GM12864 (cell line): ENCODE measurements at regions not wholly inside any gene's neighbourhood (a gene's known extent, or its start where the extent isn't known, plus 50 kb on each side); places are given as distances from the start of the nearest gene placed in this dataset.

ENCODE experiments used
- DNase-seq: peaks from one replicate; pipeline ENCODE4 v3.0.0-alpha.2; 2011; ENCODE audit warnings: low read depth
- H3K4me3 ChIP-seq: 2 replicates; pipeline ENCODE4 v1.5.1; 2011; ENCODE audit warnings: mild to moderate bottlenecking, low read depth, low read length, control low read depth
- TF ChIP-seq, protein P1 (sequence below): IDR thresholded peaks from 2 replicates; pipeline ENCODE4 v1.5.1; 2011; ENCODE audit warnings: low read depth, mild to moderate bottlenecking, moderate library complexity, low read length, control low read depth, inconsistent platforms; ENCODE audit errors: missing control alignments

DNA sequence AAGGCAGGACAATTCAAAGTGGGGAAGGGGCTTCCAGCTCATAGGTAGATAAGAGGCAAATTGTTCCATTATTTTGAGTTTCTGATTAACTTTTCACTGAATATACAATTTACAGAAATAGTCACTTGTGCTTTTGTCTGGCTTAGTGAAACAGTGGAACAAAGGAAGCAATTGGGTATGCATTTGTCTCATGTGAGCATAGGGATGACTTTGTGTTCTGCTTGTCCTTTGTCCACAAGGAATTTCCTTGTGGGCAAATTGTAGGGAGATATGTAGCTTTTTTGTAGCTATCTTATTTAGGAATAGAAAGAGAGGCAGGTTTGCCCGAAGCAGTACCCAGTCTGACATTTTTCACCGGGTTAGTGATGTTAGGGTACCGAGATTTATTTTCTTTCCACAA, 1224.8 kb downstream of the SLITRK1 start:
- no peak overlapping the region for H3K4me3 ChIP-seq
- TF ChIP-seq, protein P1, sequence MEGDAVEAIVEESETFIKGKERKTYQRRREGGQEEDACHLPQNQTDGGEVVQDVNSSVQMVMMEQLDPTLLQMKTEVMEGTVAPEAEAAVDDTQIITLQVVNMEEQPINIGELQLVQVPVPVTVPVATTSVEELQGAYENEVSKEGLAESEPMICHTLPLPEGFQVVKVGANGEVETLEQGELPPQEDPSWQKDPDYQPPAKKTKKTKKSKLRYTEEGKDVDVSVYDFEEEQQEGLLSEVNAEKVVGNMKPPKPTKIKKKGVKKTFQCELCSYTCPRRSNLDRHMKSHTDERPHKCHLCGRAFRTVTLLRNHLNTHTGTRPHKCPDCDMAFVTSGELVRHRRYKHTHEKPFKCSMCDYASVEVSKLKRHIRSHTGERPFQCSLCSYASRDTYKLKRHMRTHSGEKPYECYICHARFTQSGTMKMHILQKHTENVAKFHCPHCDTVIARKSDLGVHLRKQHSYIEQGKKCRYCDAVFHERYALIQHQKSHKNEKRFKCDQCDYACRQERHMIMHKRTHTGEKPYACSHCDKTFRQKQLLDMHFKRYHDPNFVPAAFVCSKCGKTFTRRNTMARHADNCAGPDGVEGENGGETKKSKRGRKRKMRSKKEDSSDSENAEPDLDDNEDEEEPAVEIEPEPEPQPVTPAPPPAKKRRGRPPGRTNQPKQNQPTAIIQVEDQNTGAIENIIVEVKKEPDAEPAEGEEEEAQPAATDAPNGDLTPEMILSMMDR = no peak
- no peak for DNase-seq

DNA sequence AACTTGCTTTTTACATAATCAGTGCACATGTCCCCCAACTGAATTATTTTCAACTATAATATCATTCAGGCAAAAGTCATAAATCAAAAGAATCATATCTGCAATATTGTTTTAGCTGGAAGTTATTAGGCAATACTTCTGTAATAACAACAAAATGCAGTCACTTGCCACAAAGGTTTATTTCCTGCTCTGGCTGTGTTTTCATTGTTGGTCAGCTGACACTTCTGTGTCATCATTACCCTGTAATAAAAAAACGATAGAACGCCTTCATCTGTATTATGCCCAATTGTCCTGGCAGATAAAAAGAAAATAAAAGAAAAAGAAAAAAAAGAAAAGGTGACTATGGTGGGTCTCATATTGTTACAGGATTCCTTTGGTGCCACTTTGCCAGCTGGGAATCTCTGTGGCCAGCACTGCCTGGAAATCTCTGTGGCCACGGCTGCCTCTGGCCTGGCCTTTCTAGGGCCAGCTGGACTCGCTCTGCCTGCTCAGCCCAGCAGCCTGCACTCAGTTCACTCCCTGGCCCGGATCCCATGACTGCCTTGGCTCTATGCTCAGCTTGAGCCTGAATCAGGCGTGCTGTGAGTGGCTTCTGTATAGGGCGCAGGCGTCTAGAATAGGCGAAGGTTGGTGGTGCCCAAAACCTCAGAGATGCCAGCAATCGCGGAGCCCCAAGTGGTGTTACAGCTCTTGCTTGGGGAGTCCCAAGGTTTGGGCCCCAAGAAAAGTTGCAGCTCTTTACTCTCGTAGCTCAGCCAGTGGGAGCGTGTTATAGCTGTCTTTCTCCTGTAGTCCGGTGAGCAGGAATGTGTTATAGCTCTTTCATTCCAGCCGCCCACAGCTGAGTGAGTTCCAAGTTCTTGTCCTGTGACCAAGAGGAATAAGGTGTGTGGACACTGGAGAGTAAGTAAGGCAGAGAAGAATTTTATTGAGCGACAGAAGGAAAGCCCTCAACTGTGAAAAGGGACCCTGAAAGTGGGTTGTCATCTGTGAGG, 1227.1 kb downstream of the SLITRK1 start:
- DNase-seq = no peak
- TF ChIP-seq, protein P1 = no peak
- no peak overlapping the region for H3K4me3 ChIP-seq

DNA sequence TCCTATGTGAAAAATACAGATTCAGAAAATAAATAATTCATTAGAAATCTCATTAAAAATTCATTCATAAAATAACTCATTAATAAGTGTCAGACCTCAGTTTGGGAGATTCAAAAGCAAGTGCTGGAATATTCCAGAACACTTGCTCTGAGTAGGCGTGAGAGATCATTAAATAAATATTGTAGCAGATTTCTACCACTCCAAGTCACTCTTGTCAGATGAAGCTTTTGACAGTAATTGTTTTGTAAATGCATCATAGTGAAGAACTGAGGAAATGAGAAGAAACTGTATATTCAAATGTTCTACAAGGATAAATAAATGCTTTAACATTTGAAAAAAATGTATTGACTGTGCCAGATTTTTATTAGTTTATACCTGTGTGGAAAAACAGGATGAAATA, 1228.1 kb downstream of the SLITRK1 start:
- no peak overlapping the region for H3K4me3 ChIP-seq
- TF ChIP-seq, protein P1 = no peak
- no peak for DNase-seq

DNA sequence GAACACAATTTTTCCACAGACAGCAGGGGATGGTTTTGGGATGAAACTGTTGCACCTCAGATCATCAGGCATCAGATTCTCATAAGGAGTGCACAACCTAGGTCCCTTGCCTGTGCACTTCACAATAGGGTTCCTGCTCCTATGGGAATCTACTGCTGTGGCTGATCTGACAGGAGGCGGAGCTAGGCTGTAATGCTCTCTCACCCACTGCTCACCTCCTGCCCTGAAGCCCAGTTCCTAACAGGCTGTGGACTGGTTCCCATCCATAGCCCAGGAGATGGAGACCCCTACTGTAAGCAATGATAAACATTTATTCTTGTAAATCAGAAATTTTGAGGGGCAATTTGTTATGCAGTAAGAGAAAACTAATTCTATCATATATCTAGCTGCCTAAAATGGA, 1234.7 kb downstream of the SLITRK1 start:
- no peak overlapping the region for H3K4me3 ChIP-seq
- no peak for DNase-seq

DNA sequence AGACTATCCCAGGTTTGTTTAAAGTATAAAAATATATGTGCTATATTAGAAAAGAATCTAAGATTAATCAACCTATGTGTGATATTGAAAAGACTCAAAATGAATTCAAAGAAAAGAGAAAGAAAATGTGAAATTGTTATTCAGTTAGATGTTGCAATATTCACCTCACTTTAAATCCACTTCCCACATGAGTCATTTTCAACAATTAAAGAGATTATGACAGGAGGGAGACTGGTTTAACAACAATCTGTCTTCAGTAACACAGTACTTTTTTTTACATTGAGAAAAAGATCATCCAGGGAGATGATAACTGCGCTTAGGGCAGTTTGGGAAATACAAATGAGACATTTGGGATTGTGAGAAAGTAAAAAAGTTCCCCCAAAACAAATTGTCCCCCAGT, 1246.2 kb downstream of the SLITRK1 start:
- TF ChIP-seq, protein P1 = no peak
- no peak overlapping the region for H3K4me3 ChIP-seq
- no peak for DNase-seq

More for the DNA sequence above, 1234.7 kb downstream of the SLITRK1 start:
- TF ChIP-seq, protein P1 = no peak

DNA sequence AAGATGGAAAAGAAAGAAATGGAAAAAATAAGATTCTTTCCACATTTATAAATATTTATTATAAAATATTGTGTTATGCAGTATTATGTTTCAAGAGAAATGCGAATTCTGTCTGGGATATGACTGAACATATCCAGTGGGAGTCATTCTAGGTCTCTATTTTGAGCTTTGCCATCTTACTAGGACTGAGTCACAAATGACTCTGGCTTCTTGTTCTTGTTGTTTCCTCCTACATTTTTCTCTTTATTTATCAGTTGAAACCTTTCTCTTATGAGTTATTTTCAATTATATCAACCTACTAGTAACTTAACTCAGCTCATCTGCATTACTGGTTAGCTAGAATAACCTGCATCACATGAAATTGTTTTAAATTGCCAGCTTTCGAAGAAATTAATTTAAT, 1247.3 kb downstream of the SLITRK1 start:
- TF ChIP-seq, protein P1 = no peak
- H3K4me3 ChIP-seq = no peak overlapping the region
- DNase-seq = no peak
